ENCODE measurements at regions not wholly inside any gene's neighbourhood (a gene's known extent, or its start where the extent isn't known, plus 50 kb on each side); places are given as distances from the start of the nearest gene placed in this dataset.

DNA sequence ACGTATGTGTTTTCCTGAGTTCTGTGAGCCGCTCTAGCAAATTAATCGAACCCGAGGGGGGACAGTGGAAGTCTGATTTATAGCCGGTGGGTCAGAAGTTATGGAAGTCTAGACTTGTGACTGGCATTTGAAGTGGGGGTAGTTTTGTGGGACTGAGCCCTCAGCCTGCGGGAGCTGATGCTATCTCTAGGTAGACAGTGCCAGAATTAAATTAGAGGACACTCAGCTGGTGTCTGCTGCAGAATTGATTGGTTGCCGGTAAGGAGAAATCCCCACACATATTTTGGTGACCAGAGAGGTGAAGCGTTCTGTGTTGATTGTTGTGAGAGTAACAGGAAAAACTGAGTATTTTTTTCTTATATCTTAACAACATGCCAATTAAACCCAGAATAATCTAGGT lies 143.8 kb upstream of the ADCY1 start:
- no peaks in the 10 kb centered on the region for H3K79me2 ChIP-seq (ENCODE audit: insufficient read depth, low read length)
- no peaks in the 10 kb centered on the region for H3K4me1 ChIP-seq (ENCODE audit: control insufficient read depth in 1 of 2, insufficient read depth in 2 of 2, low read length in 2 of 2)
- H4K20me1 ChIP-seq (ENCODE audit: insufficient read depth): no peaks in the 10 kb centered on the region
- TF ChIP-seq TCF7L2 (IDR thresholded peaks at IDR 0.05; ENCODE audit: borderline replicate concordance, extremely low read depth, insufficient read depth, insufficient read length) (no peak), ZNF274 (IDR thresholded peaks at IDR 0.05; ENCODE audit: low read depth, low read length) (no peak), ELF1 (IDR thresholded peaks at IDR 0.05; ENCODE audit: borderline replicate concordance, low read depth) (no peak), CEBPB (IDR thresholded peaks at IDR 0.05; ENCODE audit: low read depth) (no peak), POLR2A (IDR thresholded peaks at IDR 0.05; ENCODE audit: borderline replicate concordance, extremely low read depth, insufficient read depth, insufficient read length) (no peak), SP1 (IDR thresholded peaks at IDR 0.05; ENCODE audit: low read depth) (no peak), SRF (IDR thresholded peaks at IDR 0.05; ENCODE audit: low read depth) (no peak)
- no peak for DNase-seq (ENCODE audit: low read depth, low spot score)
- no TSS peak for BruUV-seq (replicated peaks)
- no peak overlapping the region for H2AFZ ChIP-seq (ENCODE audit: low read depth, low read length, poor library complexity, severe bottlenecking)
- ChIA-PET CTCF (no interaction called here), RAD21 (ENCODE audit: low non-redundant PET in 1 of 2, low total read pairs in 2 of 2, uncharacterized antibody in 2 of 2, unreplicated experiment in 2 of 2) (no interaction called here), POLR2A (no interaction called here)
- H3K4me2 ChIP-seq (ENCODE audit: low read length): no peak overlapping the region
- no peak overlapping the region for H3K9ac ChIP-seq (ENCODE audit: low read length)
- H3K36me3 ChIP-seq (ENCODE audit: control insufficient read depth in 1 of 2, insufficient read depth in 2 of 2, low read length in 2 of 2): no peaks in the 10 kb centered on the region
- no peaks in the 10 kb centered on the region for H3K9me2 ChIP-seq (ENCODE audit: insufficient read depth)
- H3K27me3 ChIP-seq (ENCODE audit: insufficient read depth, low read length): peaks cover 58% of the 10 kb centered on the region
- H3K9me3 ChIP-seq (ENCODE audit: control insufficient read depth in 1 of 2, insufficient read depth in 1 of 2, low read depth in 1 of 2, low read length in 2 of 2): no peaks in the 10 kb centered on the region
- H3K4me3 ChIP-seq (replicated peaks in 1 of 2; ENCODE audit: low read depth in 1 of 2, low read length in 2 of 2): no peak overlapping the region
- H3K27ac ChIP-seq (ENCODE audit: low read depth, low read length): no peak overlapping the region
- intact Hi-C loops (cut with micrococcal nuclease): loop anchor here (5.0 kb wide), 1 partner anchor 277 kb away; no protein-coding TSS in a partner anchor
- no peak for ATAC-seq

DNA sequence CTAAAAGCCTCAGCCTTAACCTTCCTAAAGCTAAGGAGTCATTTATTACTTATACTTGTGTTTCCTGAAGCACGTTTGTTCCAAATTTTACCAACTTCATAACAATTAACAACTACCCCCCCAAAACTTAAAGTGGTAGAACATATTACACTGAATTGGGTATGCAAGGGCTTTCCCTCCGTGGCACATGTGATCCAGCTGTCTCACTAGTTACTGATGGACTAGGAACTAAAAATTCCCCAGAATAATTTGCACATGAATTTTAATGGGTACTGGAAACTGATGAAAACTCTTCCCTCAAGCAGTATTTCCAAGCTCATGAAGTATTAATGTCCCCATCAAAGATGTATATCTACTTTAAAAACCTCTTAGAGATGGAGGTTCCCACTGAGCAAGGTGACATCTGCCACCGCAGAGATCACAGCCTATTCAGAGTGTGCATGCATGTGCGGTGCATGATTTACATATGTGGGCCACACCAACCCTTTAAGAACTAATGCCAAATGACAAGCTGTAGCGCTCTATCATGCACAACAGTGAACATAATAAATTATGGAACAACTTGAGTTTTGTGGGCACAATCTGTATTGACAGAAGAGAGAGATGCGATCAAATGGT lies 139.9 kb upstream of the ADCY1 start:
- ChIA-PET RAD21 (ENCODE audit: low non-redundant PET in 1 of 2, low total read pairs in 2 of 2, uncharacterized antibody in 2 of 2, unreplicated experiment in 2 of 2) (no interaction called here), POLR2A (no interaction called here), CTCF (no interaction called here)
- no peaks in the 10 kb centered on the region for H3K36me3 ChIP-seq (ENCODE audit: control insufficient read depth in 1 of 2, insufficient read depth in 2 of 2, low read length in 2 of 2)
- no peak overlapping the region for H3K27ac ChIP-seq (ENCODE audit: low read depth, low read length)
- TF ChIP-seq ELF1 (IDR thresholded peaks at IDR 0.05; ENCODE audit: borderline replicate concordance, low read depth) (no peak), TCF7L2 (IDR thresholded peaks at IDR 0.05; ENCODE audit: borderline replicate concordance, extremely low read depth, insufficient read depth, insufficient read length) (no peak)
- H3K27me3 ChIP-seq (ENCODE audit: insufficient read depth, low read length): peaks cover 61% of the 10 kb centered on the region
- H3K9ac ChIP-seq (ENCODE audit: low read length): no peak overlapping the region
- H4K20me1 ChIP-seq (ENCODE audit: insufficient read depth): no peaks in the 10 kb centered on the region
- H3K79me2 ChIP-seq (ENCODE audit: insufficient read depth, low read length): no peaks in the 10 kb centered on the region
- no peak overlapping the region for H3K4me3 ChIP-seq (replicated peaks in 1 of 2; ENCODE audit: low read depth in 1 of 2, low read length in 2 of 2)
- H3K9me3 ChIP-seq (ENCODE audit: control insufficient read depth in 1 of 2, insufficient read depth in 1 of 2, low read depth in 1 of 2, low read length in 2 of 2): no peaks in the 10 kb centered on the region
- ATAC-seq (no peak), DNase-seq (ENCODE audit: low read depth, low spot score) (no peak)
- H3K4me1 ChIP-seq (ENCODE audit: control insufficient read depth in 1 of 2, insufficient read depth in 2 of 2, low read length in 2 of 2): no peaks in the 10 kb centered on the region
- no TSS peak for BruUV-seq (replicated peaks)
- H3K9me2 ChIP-seq (ENCODE audit: insufficient read depth): no peaks in the 10 kb centered on the region
- H3K4me2 ChIP-seq (ENCODE audit: low read length): no peak overlapping the region
- intact Hi-C loops (cut with micrococcal nuclease): loop anchor here (5.0 kb wide), 1 partner anchor 273 kb away; no protein-coding TSS in a partner anchor
- no peak overlapping the region for H2AFZ ChIP-seq (ENCODE audit: low read depth, low read length, poor library complexity, severe bottlenecking)

Data from HCT116 (cell line).